PFSK-1 (cell line): ENCODE measurements at regions not wholly inside any gene's neighbourhood (a gene's known extent, or its start where the extent isn't known, plus 50 kb on each side); places are given as distances from the start of the nearest gene placed in this dataset.

Experiments
- FOXP2 ChIP-seq: optimal IDR thresholded peaks from 2 replicates; pipeline ENCODE3; 2011; ENCODE audit warnings: borderline replicate concordance, control low read depth, inconsistent platforms; ENCODE audit not compliant: insufficient read depth; ENCODE audit errors: extremely low read length, extremely low read depth
- POLR2AphosphoS5 ChIP-seq: IDR thresholded peaks from 2 replicates; pipeline ENCODE4 v1.6.1; 2012; ENCODE audit warnings: low read depth, mild to moderate bottlenecking, control low read depth, low read length, moderate library complexity
- REST ChIP-seq, 2 experiments: IDR thresholded peaks; 2 replicates each; pipeline versions ENCODE4 v1.6.1 to v1.8.0; 2011 to 2012; ENCODE audit warnings: low read depth in 2 of 2, low read length in 2 of 2, control low read depth in 1 of 2, inconsistent platforms in 1 of 2, mild to moderate bottlenecking in 1 of 2, moderate library complexity in 1 of 2; ENCODE audit not compliant: insufficient read depth in 1 of 2
- SIN3A ChIP-seq: IDR thresholded peaks from 2 replicates; pipeline ENCODE4 v1.6.1; 2012; ENCODE audit warnings: mild to moderate bottlenecking, low read length, moderate library complexity, borderline replicate concordance; ENCODE audit not compliant: insufficient read depth
- TAF1 ChIP-seq: IDR thresholded peaks from 2 replicates; pipeline ENCODE4 v1.6.1; 2012; ENCODE audit warnings: low read length, control low read depth, borderline replicate concordance; ENCODE audit not compliant: insufficient read depth

- TF ChIP-seq SIN3A (no peak), TAF1 (no peak), POLR2AphosphoS5 (no peak), FOXP2 (no peak), REST (IDR thresholded peaks at IDR 0.05; ENCODE audit: insufficient read depth in 1 of 2, low read depth in 2 of 2, low read length in 2 of 2) (no peak)
Measured at GRCh38 chr6:18792866-18793265, 405.7 kb downstream of the RNF144B start.

GRCh38 chr6:18795726-18796125 lies 408.6 kb downstream of the RNF144B start:
- TF ChIP-seq REST (IDR thresholded peaks at IDR 0.05; ENCODE audit: insufficient read depth in 1 of 2, low read depth in 2 of 2, low read length in 2 of 2) (no peak), FOXP2 (no peak), TAF1 (no peak), POLR2AphosphoS5 (no peak), SIN3A (no peak)

GRCh38 chr6:18820725-18821124 lies 433.6 kb downstream of the RNF144B start:
- TF ChIP-seq REST (IDR thresholded peaks at IDR 0.05; ENCODE audit: insufficient read depth in 1 of 2, low read depth in 2 of 2, low read length in 2 of 2) (no peak), POLR2AphosphoS5 (no peak), FOXP2 (no peak), SIN3A (no peak), TAF1 (no peak)

GRCh38 chr6:18823782-18824386 lies 436.7 kb downstream of the RNF144B start:
- TF ChIP-seq FOXP2 (no peak), REST (IDR thresholded peaks at IDR 0.05; ENCODE audit: insufficient read depth in 1 of 2, low read depth in 2 of 2, low read length in 2 of 2) (no peak), SIN3A (no peak), POLR2AphosphoS5 (no peak), TAF1 (no peak)
